Astrocyte (in vitro differentiated cells and primary cell): ENCODE measurements at regions not wholly inside any gene's neighbourhood (a gene's known extent, or its start where the extent isn't known, plus 50 kb on each side); places are given as distances from the start of the nearest gene placed in this dataset.

ENCODE experiments used
- CTCF ChIP-seq: IDR thresholded peaks from 2 replicates; pipeline ENCODE4 v1.5.1; 2011; ENCODE audit warnings: low read depth, mild to moderate bottlenecking, inconsistent platforms, low read length, moderate library complexity; ENCODE audit not compliant: insufficient read depth
- EZH2 ChIP-seq: IDR thresholded peaks from 2 replicates; pipeline ENCODE4 v1.6.1; 2012; ENCODE audit warnings: mild to moderate bottlenecking, low read length, inconsistent platforms; ENCODE audit not compliant: insufficient read depth

GRCh38 chr10:108410236-108410635 lies 1245.7 kb upstream of the SORCS1 start:
- TF ChIP-seq CTCF = no peak
- no peak for TF ChIP-seq EZH2
